IPS DF 4.7 (cell line): ENCODE measurements at regions not wholly inside any gene's neighbourhood (a gene's known extent, or its start where the extent isn't known, plus 50 kb on each side); places are given as distances from the start of the nearest gene placed in this dataset.

ENCODE experiments used
- DNase-seq: peaks from one replicate; pipeline ENCODE4 v3.0.0-alpha.2; 2013; ENCODE audit warnings: low spot score; ENCODE audit errors: extremely low read depth

DNA sequence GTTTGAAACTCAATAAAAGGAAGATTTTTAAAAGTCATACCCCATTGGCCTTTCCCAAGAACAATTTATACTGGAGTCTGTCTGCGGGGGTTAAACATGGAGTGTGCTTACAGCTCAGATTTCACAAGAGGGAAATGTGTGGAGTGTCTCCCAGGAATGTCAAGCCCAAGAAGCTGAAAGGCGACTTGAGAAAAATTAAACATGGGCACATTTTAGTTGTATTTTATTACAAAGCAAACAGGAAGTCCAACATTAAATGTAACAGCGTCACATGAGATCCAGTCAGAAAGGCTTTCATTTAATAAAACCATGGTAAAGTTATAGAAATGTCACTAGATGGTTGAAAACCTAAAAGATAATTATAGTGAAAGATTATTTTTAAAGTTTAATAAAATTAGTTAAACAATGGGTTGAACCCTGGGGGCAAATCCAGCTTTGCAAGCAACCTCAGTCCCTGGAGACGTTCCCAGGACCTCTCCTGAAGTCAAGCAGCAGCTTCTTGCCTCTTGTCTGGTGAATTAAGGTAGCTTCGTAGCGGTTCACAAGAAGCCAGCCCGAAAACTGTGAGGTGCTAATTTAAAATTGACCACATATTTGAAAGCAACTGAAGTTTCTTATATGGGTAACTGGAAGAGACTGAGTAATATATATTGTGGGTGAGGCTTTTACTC, 168.4 kb upstream of the EDNRA start:
- DNase-seq: no peak

DNA sequence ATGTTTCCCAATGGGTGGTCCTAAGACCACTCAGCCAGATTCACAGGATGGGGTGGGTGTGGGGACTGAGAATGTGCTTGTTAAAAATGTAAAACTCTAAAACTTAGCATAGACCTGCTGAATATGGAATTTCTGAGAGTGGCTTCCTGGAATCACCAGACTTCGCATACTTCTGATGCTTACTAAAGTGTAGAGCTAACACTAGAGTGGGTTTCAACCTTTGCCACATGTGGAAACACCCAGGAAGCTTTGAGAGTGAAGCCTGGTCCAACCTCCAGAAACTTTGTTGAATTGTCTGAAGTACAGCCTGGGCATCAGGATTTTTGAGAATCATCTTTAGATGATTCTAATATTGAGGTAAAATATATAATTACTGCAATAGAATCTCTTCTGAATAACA, 167.8 kb upstream of the EDNRA start:
- DNase-seq: no peak

DNA sequence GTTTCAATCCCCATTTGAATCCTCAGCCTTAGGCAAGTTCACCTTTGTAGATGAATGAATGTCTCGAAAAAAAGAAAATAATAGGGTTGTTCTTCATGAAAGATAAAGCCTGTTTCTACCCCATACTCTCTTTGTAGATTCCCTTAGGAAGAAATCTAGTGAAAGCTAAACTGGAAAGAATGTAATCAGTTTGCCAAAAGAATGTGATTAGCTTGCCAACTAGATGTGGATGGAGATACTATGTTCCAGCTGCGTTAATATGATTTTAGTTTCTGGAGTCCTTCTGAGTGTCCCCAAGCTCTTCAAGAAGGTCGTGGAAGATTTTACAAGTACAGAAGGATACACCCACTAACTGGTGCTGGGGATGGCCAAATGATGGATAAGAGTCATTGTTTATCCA, 162.3 kb upstream of the EDNRA start:
- DNase-seq: no peak

DNA sequence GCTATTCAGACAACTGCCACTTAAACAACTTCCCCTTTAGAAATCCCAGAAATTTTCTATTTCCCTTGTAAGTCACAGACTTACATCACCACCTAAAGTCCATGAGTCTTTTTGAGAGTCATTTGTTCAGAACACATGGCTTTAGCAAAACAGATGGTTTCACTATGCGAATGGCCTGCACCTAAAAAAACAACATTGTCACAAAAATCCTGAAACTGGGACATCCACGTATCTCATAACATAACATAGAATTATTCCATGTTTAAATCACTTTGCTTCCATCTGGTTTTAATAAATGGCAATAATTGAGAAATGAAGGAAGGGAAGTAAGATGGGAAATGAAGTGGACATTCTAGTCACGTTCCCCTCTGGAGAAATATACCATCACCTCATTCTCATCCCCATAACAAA, 155.3 kb upstream of the EDNRA start:
- DNase-seq: no peak

DNA sequence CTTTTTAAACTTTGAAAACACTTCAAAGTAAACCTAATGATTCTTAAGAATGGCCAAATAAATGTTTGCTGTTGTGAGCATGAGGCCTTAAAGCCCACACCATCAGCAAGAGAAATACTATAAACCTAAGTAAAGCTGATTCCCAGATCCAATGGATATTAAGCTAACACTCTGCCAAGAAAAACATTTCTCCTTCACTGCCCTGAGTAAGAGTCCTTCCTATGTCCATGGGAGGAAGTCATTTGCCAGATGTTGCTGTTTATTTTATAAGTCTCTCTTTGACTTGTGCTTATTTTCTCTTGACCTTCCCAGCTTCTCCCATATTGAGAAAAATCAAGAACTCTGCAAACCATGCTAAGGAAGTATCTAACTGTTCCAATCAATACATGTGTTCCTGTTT, 154.3 kb upstream of the EDNRA start:
- DNase-seq: no peak

DNA sequence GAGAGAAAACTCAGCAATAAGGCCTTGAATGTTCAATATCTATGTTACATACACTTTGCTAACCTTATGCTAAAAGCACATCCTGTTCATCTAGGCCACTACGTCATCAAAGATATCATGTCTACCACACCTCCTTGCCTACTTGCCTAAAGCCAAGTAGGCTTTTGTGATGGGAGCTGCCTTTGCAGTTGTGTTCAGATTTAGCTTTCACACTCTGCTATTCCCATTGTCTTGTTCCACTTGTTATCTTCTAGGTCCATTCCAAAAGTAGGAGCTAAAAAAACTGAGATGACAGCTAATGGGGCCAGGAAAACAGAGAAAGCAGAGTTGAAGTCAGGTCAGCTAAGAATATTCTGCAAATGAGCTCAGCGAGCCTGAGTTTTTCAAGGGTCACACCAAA, 153.6 kb upstream of the EDNRA start:
- DNase-seq: no peak

DNA sequence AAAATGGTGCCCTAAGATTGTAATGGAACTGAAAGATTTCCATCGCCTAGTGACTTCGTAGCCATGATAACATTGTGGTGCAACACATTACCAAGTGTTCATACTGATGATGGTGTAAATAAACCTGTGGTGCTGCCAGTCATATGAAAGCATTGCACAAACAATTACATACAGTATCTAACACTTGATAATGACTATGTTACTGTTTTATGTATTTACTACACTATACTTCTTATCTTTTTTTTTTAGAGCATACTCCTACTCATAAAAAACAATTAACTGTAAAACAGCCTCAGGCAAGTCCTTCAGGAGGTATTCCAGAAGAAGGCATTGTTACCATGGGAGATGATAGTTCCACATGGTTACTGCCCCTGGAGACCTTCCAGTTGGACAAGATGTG, 152.7 kb upstream of the EDNRA start:
- no peak for DNase-seq

DNA sequence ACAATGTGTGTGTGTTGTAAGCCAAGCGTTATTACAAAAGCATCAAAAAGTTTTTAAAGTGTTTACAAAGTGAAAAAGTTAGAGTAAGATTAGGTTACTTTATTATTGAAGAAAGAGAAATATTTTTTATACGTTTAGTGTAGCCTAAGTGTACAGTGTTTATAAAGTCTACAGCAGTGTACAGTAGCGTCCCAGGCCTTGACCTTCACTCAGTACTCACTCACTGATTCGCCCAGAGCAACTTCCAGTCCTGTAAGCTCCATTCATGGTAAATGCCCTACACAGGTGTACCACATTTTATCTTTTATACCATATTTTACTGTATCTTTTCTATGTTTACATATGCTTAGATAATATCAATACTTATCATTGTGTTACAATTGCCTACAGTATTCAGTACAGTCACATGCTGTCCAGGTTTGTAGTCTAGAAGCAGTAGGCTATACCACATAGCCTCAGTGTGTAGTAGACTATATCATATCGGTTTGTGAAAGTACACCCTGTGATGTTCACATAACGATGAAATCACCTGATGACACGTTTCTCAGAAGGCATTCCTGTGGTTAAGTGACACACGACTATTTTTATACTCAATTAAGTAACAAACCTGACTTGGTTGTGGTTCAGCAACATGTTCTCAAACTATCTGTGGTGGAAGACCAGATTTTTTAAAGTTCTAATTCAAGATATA, 152.0 kb upstream of the EDNRA start:
- DNase-seq: no peak

DNA sequence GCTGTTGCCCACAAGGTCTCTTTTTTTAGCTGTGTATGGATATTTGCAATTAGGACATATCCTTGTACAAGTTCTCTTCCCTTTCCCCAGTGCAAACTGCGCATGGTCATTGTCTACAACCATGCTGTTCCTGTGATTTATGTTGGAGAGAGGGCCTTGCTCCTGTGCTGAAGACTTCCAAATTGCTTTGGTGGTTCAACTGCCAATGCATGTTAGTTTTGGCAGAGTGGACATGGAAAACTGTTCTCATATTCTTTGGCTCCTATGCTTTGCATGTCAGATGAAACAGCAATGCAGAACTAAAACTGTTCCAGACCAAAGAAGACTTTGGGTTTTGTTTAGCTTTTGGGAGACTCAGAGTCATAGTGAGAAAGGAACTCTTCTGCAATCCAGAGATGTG, 148.8 kb upstream of the EDNRA start:
- no peak for DNase-seq

DNA sequence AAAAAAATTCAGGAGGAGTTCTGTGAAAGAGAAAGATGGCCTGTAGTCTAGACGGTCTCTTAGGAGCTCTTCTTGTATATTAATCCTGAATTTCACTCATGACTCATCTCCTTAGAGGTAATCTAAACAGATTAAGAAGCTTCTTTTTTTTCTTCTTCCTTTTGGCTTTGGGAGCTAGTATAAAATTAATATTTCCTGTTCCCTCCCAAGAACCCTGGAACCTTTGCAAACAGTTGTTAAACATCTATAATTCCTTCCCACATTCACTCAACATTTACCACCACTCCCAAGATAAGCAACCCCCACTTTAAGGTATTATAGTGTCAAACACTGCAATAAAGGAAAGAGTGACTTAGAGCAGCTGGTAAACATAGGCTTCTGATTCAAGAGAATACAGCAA, 146.4 kb upstream of the EDNRA start:
- DNase-seq: no peak

DNA sequence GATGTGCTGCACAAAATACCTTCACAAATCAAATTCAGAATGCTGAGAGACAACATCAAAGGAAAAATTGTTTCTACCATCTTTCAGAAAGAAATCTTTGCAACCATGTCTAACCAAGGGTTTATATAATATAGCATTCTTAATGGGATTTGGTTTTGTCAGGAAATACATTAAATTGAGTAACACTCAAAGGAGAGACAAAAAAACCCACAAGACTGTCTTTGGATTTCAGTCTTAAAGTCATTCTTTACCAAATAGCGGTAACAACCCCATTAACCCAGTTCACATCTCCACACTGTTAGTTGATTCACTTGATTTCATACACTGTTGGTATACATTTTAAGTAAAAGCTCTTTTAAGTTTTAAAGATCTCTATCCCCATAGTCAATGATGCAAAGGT, 145.7 kb upstream of the EDNRA start:
- no peak for DNase-seq

DNA sequence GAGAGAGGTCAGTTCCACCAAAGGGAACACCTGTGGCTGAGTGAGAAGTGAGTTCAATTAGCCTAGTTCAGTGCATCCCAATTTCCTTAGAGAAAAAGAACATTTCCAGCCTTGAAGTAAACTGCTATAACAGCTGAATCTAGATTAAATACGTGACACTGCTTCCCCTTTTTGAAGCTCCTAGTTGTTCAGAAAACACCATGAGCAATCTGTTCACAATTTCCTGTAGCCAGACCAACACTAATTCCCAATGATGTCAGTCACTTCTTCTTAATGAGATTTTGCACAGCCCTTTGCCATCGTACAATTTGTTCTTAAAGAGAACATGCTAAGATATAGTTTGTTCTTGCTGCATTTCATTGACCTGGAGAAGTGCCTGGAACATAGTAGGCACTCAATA, 144.6 kb upstream of the EDNRA start:
- no peak for DNase-seq

DNA sequence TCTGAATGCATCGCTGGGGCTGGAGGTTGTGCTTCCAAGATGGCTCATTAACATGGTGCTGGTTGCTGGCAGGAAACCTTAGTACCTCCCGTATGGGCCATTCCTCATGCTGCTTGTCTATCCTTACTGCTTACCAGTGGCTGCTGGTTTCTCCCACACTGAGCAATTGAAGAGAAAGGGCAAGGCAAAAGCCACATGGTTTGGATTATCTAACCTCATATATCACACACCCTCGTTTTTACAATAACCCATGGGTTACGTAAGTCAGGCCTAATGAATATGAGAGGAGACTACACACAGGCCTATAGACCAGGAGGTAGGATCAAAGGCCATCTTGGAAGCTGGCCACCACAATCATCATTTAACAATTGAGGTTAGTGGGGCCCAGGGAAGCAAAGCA, 141.8 kb upstream of the EDNRA start:
- no peak for DNase-seq

DNA sequence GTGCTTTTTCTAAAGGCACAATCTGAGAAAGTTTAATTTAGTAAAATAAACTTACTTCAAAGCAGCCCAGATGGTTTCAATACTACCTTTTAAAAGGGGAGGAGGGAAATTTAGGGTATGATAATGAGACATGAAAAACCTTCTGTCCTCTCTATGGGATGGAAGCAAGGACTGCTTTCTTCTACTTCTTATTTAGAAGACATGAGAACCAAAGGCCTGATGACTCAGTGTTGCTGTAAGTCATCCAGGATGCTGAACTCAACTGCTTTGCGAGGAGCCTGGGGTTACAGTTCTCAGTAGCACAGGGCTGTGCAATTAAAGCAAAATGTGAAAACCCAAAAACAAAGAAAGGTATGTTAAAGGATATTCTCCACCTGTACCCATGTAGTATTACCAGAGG, 140.8 kb upstream of the EDNRA start:
- DNase-seq: no peak

DNA sequence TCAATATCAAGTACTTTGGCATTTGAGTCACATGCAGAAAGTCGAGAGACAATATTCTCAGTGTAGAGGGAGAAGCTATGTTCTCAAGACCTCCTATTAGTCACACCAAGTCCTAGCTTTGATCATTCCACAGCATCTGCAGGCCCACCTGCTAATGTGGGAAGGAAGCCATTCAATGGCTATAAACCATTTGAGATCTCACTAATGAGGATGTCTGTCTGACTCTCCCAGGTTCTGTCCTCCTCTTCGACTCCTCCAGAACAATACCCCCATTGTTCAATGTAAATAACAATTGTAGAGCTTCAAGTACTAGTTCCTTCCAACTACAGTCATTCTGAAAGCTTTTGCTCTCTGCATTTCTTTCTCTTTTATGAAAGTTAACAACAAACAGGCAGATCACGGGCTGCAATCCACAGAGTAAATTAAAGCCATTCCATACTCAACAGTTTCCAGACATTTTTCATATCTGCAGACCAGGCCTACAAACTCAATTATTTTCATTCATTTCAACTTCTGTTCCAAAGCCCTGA, 140.2 kb upstream of the EDNRA start:
- DNase-seq: no peak

DNA sequence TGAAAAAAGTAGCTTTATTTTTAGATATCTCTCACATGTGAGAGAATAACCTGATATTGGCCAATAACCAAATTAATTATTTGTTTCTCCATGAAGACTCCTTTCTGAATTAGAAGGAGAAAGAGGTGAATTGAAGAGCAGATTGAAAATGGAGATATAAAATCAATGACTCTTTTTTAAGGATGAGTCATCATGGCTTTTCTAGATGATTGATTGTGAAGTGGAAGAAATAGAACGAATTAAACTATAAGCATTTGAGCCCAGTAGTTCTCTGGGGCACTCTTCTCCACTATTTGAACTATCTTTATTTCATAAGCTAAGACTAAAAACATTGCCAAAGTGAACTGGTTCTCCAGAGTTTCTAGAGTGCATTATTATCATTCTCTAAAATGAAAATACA, 137.2 kb upstream of the EDNRA start:
- DNase-seq: no peak

DNA sequence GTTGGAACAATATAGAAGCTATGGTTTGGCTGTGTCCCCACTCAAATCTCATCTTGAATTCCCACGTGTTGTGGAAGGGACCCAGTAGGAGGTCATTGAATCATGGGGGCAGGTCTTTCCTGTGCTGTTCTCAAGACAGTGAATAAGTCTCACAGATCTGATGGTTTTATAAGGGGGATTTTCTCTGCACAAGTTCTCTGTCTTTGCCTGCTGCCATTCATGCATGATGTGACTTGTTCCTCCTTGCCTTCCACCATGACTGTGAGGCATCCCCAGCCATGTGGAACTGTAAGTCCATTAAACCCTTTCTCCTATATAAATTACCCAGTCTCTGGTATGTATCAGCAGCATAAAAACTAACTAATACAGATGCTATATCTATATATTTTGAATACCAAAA, 135.2 kb upstream of the EDNRA start:
- no peak for DNase-seq

DNA sequence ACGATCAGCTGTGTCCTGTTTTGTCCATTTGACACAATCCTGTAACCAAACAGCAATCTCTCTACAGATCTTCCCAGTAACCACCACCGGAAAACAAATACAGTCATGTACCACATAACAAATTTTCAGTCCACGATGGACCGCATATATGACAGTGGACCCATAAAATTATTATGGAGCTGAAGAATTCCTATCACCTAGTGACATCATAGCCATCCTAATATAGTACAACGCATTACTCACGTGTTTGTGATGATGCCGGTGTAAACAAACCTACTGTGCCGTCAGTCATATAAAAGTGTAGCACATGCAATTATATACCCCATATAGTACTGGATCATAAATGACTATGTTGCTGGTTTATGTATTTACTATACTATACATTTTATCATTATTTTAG, 133.7 kb upstream of the EDNRA start:
- no peak for DNase-seq

DNA sequence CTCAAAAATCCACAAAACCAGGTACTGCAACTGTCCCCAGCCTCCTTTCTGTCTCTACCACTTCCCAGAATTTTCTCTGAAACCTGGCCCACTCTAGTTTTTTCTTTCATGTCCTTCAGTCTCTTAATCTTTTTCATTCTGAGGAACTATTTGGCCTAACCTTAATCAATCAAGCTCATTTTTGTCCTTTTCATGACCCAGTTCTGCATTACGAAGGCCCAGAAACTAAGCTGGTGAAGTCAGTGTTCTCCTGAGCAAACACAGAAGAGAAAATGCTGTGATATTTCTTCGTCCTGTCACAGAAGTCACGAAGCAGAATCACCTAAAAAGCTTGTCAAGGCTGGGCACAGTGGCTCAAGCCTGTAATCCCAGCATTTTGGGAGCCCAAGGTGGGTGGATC, 131.7 kb upstream of the EDNRA start:
- no peak for DNase-seq

DNA sequence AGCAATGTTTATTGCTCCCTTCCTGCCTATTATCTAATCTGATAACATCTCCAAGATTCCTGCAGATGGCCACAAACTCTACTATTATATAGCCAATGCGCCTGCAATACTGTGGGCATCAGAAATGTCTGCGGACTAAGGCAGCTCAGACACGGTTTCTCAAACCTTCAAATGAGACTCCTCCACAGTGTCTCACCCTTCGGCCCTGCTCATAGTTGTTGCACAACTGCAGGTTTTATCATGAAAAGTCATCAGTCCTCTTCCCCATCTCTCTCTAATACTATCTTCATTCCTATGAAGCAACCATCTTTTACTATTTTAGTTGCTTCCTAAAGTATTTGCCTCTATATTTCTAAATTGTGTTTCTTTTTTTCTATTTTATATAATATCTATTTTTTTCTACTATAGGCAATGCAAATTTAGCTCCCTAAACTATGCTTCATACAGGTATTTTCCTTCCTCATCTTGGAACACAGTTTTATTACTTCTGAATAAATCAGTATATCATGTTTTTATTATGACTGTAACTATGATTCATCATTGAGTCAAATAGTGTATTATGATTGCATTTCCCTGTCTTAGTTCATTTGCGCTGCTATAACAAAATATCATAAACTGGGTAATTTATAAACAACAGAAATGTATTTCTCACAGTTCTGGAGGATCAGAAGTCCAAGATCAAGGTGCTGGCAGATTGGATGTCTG, 129.7 kb upstream of the EDNRA start:
- DNase-seq: no peak

DNA sequence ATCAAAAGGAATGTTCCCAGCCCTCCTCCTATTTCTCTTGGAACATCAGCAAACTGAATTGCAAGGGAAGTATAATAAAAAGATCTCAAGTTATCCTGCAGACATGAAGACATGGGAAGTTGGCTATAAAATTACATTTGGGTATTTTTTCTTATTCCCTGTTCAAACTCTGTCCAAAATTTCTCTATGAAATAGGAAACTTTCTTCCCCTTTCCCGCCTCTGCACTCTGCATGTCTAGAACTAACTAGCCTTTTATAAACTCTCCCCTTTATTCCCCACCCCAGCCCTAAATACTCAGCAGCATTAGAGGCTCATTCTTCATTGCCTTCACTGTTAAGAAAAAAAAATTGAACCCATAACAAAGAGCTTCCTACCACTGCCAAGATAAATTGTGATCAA, 126.7 kb upstream of the EDNRA start:
- no peak for DNase-seq

DNA sequence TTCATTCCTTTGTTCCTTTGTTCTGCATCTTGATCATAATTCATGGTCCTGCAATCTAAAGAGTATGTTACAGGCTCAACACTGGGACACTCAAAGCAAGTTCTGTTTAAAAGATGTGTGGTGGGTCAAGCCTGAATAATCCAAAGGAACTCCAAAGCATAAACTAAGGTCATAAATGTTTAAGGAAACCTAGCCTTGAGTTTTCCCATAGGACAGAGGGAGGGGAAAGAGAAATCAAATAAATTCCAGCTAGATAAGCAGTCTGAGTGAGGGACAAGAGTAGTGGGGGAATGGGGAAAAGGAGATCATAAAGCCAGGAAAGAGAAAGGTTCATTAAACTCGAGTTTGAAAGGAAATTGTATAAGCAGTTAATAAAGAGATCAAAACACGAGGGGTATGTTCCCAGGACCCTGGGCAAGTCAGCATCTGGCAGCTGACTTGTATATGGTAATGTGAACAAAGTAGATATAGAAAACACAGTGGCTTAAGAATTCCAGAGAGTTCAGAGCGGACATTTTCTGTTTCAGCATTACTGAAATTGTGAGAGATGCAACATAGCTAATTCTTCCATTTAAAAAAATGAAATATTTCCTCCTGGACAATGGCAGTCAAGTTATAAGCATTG, 125.8 kb upstream of the EDNRA start:
- DNase-seq: no peak
